DND-41 (cell line): ENCODE measurements at regions not wholly inside any gene's neighbourhood (a gene's known extent, or its start where the extent isn't known, plus 50 kb on each side); places are given as distances from the start of the nearest gene placed in this dataset.

Experiments used
- ATAC-seq: fragments of 200-7000 bp; cut with Tn5 transposase; 3 replicates; pipeline ENCODE4 v1.9.1; 2021; ENCODE audit warnings: low read depth; ENCODE audit not compliant: insufficient read depth
- DNase-seq: peaks from one replicate; pipeline ENCODE4 v3.0.0-alpha.2; 2020
- H2AFZ ChIP-seq: 2 replicates; pipeline ENCODE4 v1.6.0; 2012; ENCODE audit warnings: low read depth, low read length
- H3K27ac ChIP-seq: 2 replicates; pipeline ENCODE4 v1.5.1; 2012; ENCODE audit warnings: low read length, inconsistent platforms
- H3K27me3 ChIP-seq: fragments of 200-600 bp; sonication (generic); 2 replicates; pipeline ENCODE4 v1.6.0; 2012; ENCODE audit warnings: low read length, mild to moderate bottlenecking, inconsistent platforms; ENCODE audit not compliant: insufficient read depth, poor library complexity
- H3K36me3 ChIP-seq: 2 replicates; pipeline ENCODE4 v1.5.1; 2012; ENCODE audit warnings: low read length, inconsistent platforms; ENCODE audit not compliant: insufficient read depth
- H3K4me1 ChIP-seq: 2 replicates; pipeline ENCODE4 v1.5.1; 2012; ENCODE audit warnings: mild to moderate bottlenecking, low read length; ENCODE audit not compliant: insufficient read depth
- H3K4me2 ChIP-seq: 2 replicates; pipeline ENCODE4 v1.6.0; 2012; ENCODE audit warnings: mild to moderate bottlenecking, moderate library complexity, low read length, inconsistent platforms; ENCODE audit not compliant: insufficient read depth
- H3K4me3 ChIP-seq, 2 experiments: fragments of 200-600 bp in 1 of 2; shearing (Covaris generic) in 1 of 2; 2 replicates each; pipeline ENCODE4 v1.5.1; 2012 to 2016; ENCODE audit warnings: inconsistent platforms in 2 of 2, low read length in 2 of 2, mild to moderate bottlenecking in 2 of 2, low read depth in 1 of 2, moderate library complexity in 1 of 2
- H3K79me2 ChIP-seq: 2 replicates; pipeline ENCODE4 v1.6.0; 2012; ENCODE audit warnings: low read length, inconsistent platforms; ENCODE audit not compliant: insufficient read depth
- H3K9ac ChIP-seq: 2 replicates; pipeline ENCODE4 v1.6.0; 2012; ENCODE audit warnings: low read depth, mild to moderate bottlenecking, inconsistent platforms, low read length, moderate library complexity
- H3K9me3 ChIP-seq: 2 replicates; pipeline ENCODE4 v1.5.1; 2012; ENCODE audit warnings: low read length, moderate library complexity, mild to moderate bottlenecking, inconsistent platforms; ENCODE audit not compliant: insufficient read depth, severe bottlenecking
- H4K20me1 ChIP-seq: 2 replicates; pipeline ENCODE4 v1.6.0; 2012; ENCODE audit warnings: low read length; ENCODE audit not compliant: insufficient read depth
- EZH2 ChIP-seq: IDR thresholded peaks from 3 replicates; pipeline ENCODE4 v1.6.1; 2012; ENCODE audit warnings: borderline replicate concordance, low read depth, mild to moderate bottlenecking, moderate library complexity, low read length, inconsistent platforms; ENCODE audit not compliant: severe bottlenecking
- TF ChIP-seq, protein P1 (sequence below): IDR thresholded peaks from 2 replicates; pipeline ENCODE4 v1.5.1; 2012; ENCODE audit warnings: borderline replicate concordance, low read length, moderate library complexity, mild to moderate bottlenecking; ENCODE audit not compliant: poor library complexity, severe bottlenecking; ENCODE audit errors: extremely low read depth

DNA sequence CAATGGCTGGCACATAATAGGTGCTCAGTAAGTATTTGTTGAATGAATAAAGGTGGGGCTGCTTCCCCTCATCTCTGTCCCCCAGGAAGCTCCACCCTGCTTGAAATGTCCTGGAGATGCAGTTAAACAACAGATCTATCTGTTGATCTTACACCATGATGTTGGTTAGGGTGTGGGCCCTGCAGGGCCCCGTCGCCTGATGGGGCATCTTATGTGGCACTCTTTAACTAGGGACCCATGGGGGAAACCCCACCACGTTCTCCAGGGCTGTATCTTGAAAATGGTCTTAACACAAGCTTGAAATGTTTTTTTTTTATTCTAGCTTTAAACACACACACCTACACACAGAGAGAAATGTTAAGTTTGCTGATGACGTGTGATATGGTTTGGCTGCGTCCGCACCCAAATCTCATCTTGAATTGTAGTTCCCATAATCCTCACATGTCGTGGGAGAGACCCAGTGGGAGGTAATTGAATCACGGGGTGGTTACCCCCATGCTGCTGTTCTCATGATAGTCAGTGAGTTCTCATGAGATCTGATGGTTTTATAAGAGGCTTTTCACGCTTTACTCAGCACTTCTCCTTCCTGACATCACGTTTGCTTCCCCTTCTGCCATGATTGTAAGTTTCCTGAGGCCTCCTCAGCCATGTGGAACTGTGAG lies 741.7 kb downstream of the VRK1 start:
- no peak overlapping the region for H3K4me3 ChIP-seq
- no peak overlapping the region for H3K27ac ChIP-seq
- TF ChIP-seq EZH2 = no peak
- TF ChIP-seq, protein P1, sequence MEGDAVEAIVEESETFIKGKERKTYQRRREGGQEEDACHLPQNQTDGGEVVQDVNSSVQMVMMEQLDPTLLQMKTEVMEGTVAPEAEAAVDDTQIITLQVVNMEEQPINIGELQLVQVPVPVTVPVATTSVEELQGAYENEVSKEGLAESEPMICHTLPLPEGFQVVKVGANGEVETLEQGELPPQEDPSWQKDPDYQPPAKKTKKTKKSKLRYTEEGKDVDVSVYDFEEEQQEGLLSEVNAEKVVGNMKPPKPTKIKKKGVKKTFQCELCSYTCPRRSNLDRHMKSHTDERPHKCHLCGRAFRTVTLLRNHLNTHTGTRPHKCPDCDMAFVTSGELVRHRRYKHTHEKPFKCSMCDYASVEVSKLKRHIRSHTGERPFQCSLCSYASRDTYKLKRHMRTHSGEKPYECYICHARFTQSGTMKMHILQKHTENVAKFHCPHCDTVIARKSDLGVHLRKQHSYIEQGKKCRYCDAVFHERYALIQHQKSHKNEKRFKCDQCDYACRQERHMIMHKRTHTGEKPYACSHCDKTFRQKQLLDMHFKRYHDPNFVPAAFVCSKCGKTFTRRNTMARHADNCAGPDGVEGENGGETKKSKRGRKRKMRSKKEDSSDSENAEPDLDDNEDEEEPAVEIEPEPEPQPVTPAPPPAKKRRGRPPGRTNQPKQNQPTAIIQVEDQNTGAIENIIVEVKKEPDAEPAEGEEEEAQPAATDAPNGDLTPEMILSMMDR = no peak
- no peak overlapping the region for H3K9ac ChIP-seq
- no peaks in the 10 kb centered on the region for H3K79me2 ChIP-seq
- no peaks in the 10 kb centered on the region for H4K20me1 ChIP-seq
- H3K4me1 ChIP-seq = peaks cover 3% of the 10 kb centered on the region
- H3K9me3 ChIP-seq = no peaks in the 10 kb centered on the region
- DNase-seq (no peak), ATAC-seq (no peak)
- no peaks in the 10 kb centered on the region for H3K36me3 ChIP-seq
- H3K27me3 ChIP-seq = no peaks in the 10 kb centered on the region
- no peak overlapping the region for H2AFZ ChIP-seq
- H3K4me2 ChIP-seq = no peak overlapping the region

DNA sequence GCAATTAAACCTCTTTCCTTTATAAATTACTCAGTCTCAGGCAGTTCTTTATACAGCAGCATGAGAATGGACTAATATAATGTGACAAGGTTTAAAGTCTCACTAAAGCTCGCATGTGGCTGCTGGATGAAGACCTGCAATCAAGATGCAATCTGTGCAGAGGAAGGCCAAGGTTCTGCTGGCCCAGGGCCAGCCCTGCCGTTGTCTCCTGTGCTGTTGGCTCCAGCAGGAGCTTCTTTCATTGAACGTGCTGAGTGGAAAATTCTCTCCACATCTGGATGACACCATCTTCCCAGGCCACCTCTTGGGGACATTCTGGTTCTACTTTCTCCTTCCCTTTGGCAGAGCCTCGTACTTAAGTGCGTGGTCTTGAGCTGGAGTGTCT lies 742.2 kb downstream of the VRK1 start:
- Histone ChIP-seq H3K4me3 (no peak overlapping the region), H3K36me3 (no peaks in the 10 kb centered on the region), H2AFZ (no peak overlapping the region), H3K27ac (no peak overlapping the region), H3K9me3 (no peaks in the 10 kb centered on the region), H3K79me2 (no peaks in the 10 kb centered on the region), H3K27me3 (no peaks in the 10 kb centered on the region), H3K4me2 (no peak overlapping the region), H3K4me1 (peaks cover 7% of the 10 kb centered on the region), H3K9ac (no peak overlapping the region), H4K20me1 (no peaks in the 10 kb centered on the region)
- no peak for ATAC-seq
- TF ChIP-seq EZH2 = no peak
- TF ChIP-seq, protein P1 = no peak
- DNase-seq = no peak

DNA sequence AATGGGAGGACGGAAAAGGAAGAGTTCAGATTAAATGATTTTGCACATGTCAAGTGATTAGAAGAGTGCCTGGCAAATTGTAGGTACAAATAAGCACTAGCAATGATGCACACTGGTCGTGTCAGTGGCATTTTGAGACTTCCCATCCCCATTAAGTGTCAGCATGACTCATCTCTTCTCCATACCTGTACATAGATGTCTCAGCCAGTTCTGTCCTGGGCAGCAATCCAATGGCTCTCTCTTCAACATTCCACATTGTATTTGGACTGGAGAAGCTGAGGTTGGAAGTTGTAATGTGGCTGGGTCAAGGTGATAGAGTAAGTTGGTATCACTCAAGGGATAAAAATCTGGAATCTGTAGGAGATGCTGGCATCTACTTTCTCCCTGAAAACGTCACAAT lies 742.7 kb downstream of the VRK1 start:
- H2AFZ ChIP-seq = no peak overlapping the region
- no peak for DNase-seq
- H3K36me3 ChIP-seq = no peaks in the 10 kb centered on the region
- H3K4me2 ChIP-seq = no peak overlapping the region
- no peak for TF ChIP-seq EZH2
- TF ChIP-seq, protein P1 = no peak
- no peak overlapping the region for H3K4me3 ChIP-seq
- no peaks in the 10 kb centered on the region for H3K79me2 ChIP-seq
- ATAC-seq = no peak
- no peaks in the 10 kb centered on the region for H4K20me1 ChIP-seq
- no peaks in the 10 kb centered on the region for H3K9me3 ChIP-seq
- no peaks in the 10 kb centered on the region for H3K27me3 ChIP-seq
- no peak overlapping the region for H3K27ac ChIP-seq
- H3K4me1 ChIP-seq = peaks cover 7% of the 10 kb centered on the region
- no peak overlapping the region for H3K9ac ChIP-seq

DNA sequence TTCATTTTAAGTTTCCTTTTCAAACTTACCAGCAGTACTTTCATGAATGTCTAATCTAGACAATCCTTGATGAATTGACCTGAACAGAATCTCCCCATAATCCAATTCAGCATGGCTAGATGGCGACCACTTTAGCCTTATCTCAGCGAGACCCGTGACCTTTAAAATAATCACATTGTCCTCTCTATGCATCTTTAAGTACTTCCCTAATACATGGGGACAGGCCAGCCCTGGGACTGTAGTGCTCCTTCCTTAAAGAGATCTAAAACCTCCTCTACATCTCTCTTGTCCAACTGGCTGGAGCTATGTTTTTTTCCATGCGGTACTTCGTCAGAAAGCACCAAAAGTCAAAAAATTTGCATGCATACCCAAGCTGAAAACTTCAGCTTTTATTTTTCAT lies 746.0 kb downstream of the VRK1 start:
- H3K27me3 ChIP-seq = no peaks in the 10 kb centered on the region
- H4K20me1 ChIP-seq = no peaks in the 10 kb centered on the region
- H2AFZ ChIP-seq = no peak overlapping the region
- TF ChIP-seq EZH2 = no peak
- TF ChIP-seq, protein P1 = no peak
- no peaks in the 10 kb centered on the region for H3K79me2 ChIP-seq
- H3K9ac ChIP-seq = no peak overlapping the region
- no peak overlapping the region for H3K27ac ChIP-seq
- no peak overlapping the region for H3K4me2 ChIP-seq
- H3K4me1 ChIP-seq = peaks cover 7% of the 10 kb centered on the region
- DNase-seq (no peak), ATAC-seq (no peak)
- H3K9me3 ChIP-seq = no peaks in the 10 kb centered on the region
- no peaks in the 10 kb centered on the region for H3K36me3 ChIP-seq
- H3K4me3 ChIP-seq = no peak overlapping the region
